ENCODE measurements at regions not wholly inside any gene's neighbourhood (a gene's known extent, or its start where the extent isn't known, plus 50 kb on each side); places are given as distances from the start of the nearest gene placed in this dataset.
"Not testable (repeated sequence)": the region's sequence is repeated elsewhere in the genome, so short reads cannot be mapped to it uniquely, and the experiment has no call there.

- no peak for DNase-seq (ENCODE audit: low spot score)
- intact Hi-C loops (cut with DNase I): no loop called here
These were observed 223.2 kb downstream of the KTN1 start for GRCh38 chr14:55802986-55803872.

GRCh38 chr14:55803873-55804553 is 224.0 kb downstream of the KTN1 start:
- no peak for DNase-seq (ENCODE audit: low spot score)
- intact Hi-C loops (cut with DNase I): no loop called here

- intact Hi-C loops (cut with DNase I): no loop called here
- no peak for DNase-seq (ENCODE audit: low spot score)
These were observed 225.2 kb downstream of the KTN1 start for GRCh38 chr14:55805250-55805649.

- intact Hi-C loops (cut with DNase I): no loop called here
These were observed 227.3 kb downstream of the KTN1 start for GRCh38 chr14:55807053-55807880.

GRCh38 chr14:55807881-55808379 is 227.9 kb downstream of the KTN1 start:
- intact Hi-C loops (cut with DNase I): no loop called here
- DNase-seq (ENCODE audit: low spot score): no peak

More at GRCh38 chr14:55807053-55807880, 227.3 kb downstream of the KTN1 start:
- peak; percentile 90 for DNase-seq (ENCODE audit: low spot score)

- no peak for DNase-seq (ENCODE audit: low spot score)
- intact Hi-C loops (cut with DNase I): no loop called here
These were observed 233.6 kb downstream of the KTN1 start for GRCh38 chr14:55813630-55814029.

- DNase-seq (ENCODE audit: low spot score): no peak
- intact Hi-C loops (cut with DNase I): no loop called here
These were observed 234.1 kb downstream of the KTN1 start for GRCh38 chr14:55814064-55814463.

- DNase-seq (ENCODE audit: low spot score): no peak
- intact Hi-C loops (cut with DNase I): no loop called here
These were observed 234.9 kb downstream of the KTN1 start for GRCh38 chr14:55814873-55815272.

GRCh38 chr14:55816225-55816624 is 236.2 kb downstream of the KTN1 start:
- intact Hi-C loops (cut with DNase I): no loop called here
- DNase-seq (ENCODE audit: low spot score): no peak

GRCh38 chr14:55819610-55820304 is 239.8 kb downstream of the KTN1 start:
- DNase-seq (ENCODE audit: low spot score): no peak
- intact Hi-C loops (cut with DNase I): no loop called here

- intact Hi-C loops (cut with DNase I): no loop called here
- no peak for DNase-seq (ENCODE audit: low spot score)
These were observed 242.9 kb downstream of the KTN1 start for GRCh38 chr14:55822906-55823305.

- no peak for DNase-seq (ENCODE audit: low spot score)
- intact Hi-C loops (cut with DNase I): no loop called here
These were observed 252.3 kb downstream of the KTN1 start for GRCh38 chr14:55832122-55832911.

- no peak for DNase-seq (ENCODE audit: low spot score)
- intact Hi-C loops (cut with DNase I): no loop called here
These were observed 253.0 kb downstream of the KTN1 start for GRCh38 chr14:55832974-55833373.

GRCh38 chr14:55834390-55834789 is 254.4 kb downstream of the KTN1 start:
- intact Hi-C loops (cut with DNase I): no loop called here
- no peak for DNase-seq (ENCODE audit: low spot score)

- intact Hi-C loops (cut with DNase I): no loop called here
- DNase-seq (ENCODE audit: low spot score): no peak
These were observed 256.0 kb downstream of the KTN1 start for GRCh38 chr14:55835985-55836384.

- intact Hi-C loops (cut with DNase I): no loop called here
These were observed 257.5 kb downstream of the KTN1 start for GRCh38 chr14:55837467-55837866.

GRCh38 chr14:55838529-55839052 is 258.6 kb downstream of the KTN1 start:
- intact Hi-C loops (cut with DNase I): no loop called here
- DNase-seq (ENCODE audit: low spot score): no peak

More at GRCh38 chr14:55837467-55837866, 257.5 kb downstream of the KTN1 start:
- no peak for DNase-seq (ENCODE audit: low spot score)

- intact Hi-C loops (cut with DNase I); DNase-seq (ENCODE audit: low spot score): not testable (repeated sequence)
These were observed 259.4 kb downstream of the KTN1 start for GRCh38 chr14:55839301-55839947.
